Adrenal gland (tissue), 9 donors: ENCODE measurements at regions not wholly inside any gene's neighbourhood (a gene's known extent, or its start where the extent isn't known, plus 50 kb on each side); places are given as distances from the start of the nearest gene placed in this dataset.

Source experiments
- DNase-seq, 7 donors: peaks; one replicate each; pipeline ENCODE4 v3.0.0-alpha.2; 2019 to 2020
- H3K27ac ChIP-seq, 5 donors: fragments of 200-600 bp; sonication (generic) in 4 of 5; 1 replicate in 3 of 5; 2 replicates in 2 of 5; pipeline versions ENCODE4 v1.5.1 to v1.8.0; 2016 to 2020; ENCODE audit warnings: mild to moderate bottlenecking in 1 of 5
- H3K27me3 ChIP-seq: fragments of 200-600 bp; 2 replicates; pipeline ENCODE4 v1.8.0; 2021
- H3K36me3 ChIP-seq, 2 donors: fragments of 200-600 bp; replicated peaks in 1 of 2; 1 replicate in 1 of 2; 2 replicates in 1 of 2; pipeline versions ENCODE4 v1.5.1 to v1.8.0; 2018 to 2022
- H3K4me1 ChIP-seq, 2 donors: fragments of 200-600 bp; replicated peaks in 1 of 2; 1 replicate in 1 of 2; 2 replicates in 1 of 2; pipeline versions ENCODE4 v1.5.1 to v1.8.0; 2018 to 2021
- H3K4me3 ChIP-seq, 4 donors: fragments of 200-600 bp; sonication (generic) in 3 of 4; one replicate each; pipeline ENCODE4 v1.5.1; 2016 to 2018
- H3K9me3 ChIP-seq, 3 donors: fragments of 200-600 bp; sonication (generic) in 1 of 3; replicated peaks in 1 of 3; 1 replicate in 2 of 3; 2 replicates in 1 of 3; pipeline versions ENCODE4 v1.5.1 to v1.8.0; 2016 to 2021
- POLR2A ChIP-seq, 2 donors: fragments of 450-650 bp; IDR thresholded peaks; one replicate each; pipeline ENCODE4 v1.6.1; 2017; ENCODE audit warnings: antibody characterized with exemption in 2 of 2, mild to moderate bottlenecking in 2 of 2, moderate library complexity in 1 of 2
- WGBS, 4 donors: extraction: QIAGEN DNeasy Blood & Tissue Kit in 2 of 4; methylation state at CpG; one replicate each; pipeline versions ENCODE4 v1.1.5 to v1.1.7; 2013 to 2017; 5-methylcytosine and 5-hydroxymethylcytosine counted together
- intact Hi-C, 2 donors: fragments of 100-400 bp; cut with DNase I; formaldehyde crosslinking; loops; one replicate each; pipeline versions ENCODE4 v1.14.1 to v1.15.0; 2022 to 2023
- TF ChIP-seq, protein P1 (sequence below), 6 experiments: fragments of 450-650 bp in 4 of 6; fragments of 200-600 bp in 2 of 6; sonication (generic) in 1 of 6; IDR thresholded peaks; 1 replicate in 5 of 6; 2 replicates in 1 of 6; pipeline versions ENCODE4 v1.5.1 to v1.8.0; 2016 to 2021; ENCODE audit warnings: antibody characterized with exemption in 6 of 6, mild to moderate bottlenecking in 2 of 6, moderate library complexity in 1 of 6
- donor health status: healthy with polysubstance abuse.
- donor health status: Bipolar disorder and iron deficiency.
- donor health status: DM: yes; HTN: yes; CAD: no.
- donor health status: DM: no; HTN: no; CAD: no.
- donor health status: DM: no; HTN: no; CAD: no.

GRCh38 chr21:43354026-43354420 is 72.9 kb downstream of the SIK1 start:
- no peaks in the 10 kb centered on the region for H3K36me3 ChIP-seq
- no peak for TF ChIP-seq POLR2A (IDR thresholded peaks at IDR 0.05)
- TF ChIP-seq, protein P1, sequence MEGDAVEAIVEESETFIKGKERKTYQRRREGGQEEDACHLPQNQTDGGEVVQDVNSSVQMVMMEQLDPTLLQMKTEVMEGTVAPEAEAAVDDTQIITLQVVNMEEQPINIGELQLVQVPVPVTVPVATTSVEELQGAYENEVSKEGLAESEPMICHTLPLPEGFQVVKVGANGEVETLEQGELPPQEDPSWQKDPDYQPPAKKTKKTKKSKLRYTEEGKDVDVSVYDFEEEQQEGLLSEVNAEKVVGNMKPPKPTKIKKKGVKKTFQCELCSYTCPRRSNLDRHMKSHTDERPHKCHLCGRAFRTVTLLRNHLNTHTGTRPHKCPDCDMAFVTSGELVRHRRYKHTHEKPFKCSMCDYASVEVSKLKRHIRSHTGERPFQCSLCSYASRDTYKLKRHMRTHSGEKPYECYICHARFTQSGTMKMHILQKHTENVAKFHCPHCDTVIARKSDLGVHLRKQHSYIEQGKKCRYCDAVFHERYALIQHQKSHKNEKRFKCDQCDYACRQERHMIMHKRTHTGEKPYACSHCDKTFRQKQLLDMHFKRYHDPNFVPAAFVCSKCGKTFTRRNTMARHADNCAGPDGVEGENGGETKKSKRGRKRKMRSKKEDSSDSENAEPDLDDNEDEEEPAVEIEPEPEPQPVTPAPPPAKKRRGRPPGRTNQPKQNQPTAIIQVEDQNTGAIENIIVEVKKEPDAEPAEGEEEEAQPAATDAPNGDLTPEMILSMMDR (IDR thresholded peaks at IDR 0.05), result no peak
- no peaks in the 10 kb centered on the region for H3K27me3 ChIP-seq
- H3K4me1 ChIP-seq, result peaks cover 0 to 4% of the 10 kb centered on the region in 2 donors
- no peak overlapping the region for H3K4me3 ChIP-seq
- no peak for DNase-seq
- H3K27ac ChIP-seq, result no peak overlapping the region
- intact Hi-C loops, result no loop called here
- no peaks in the 10 kb centered on the region for H3K9me3 ChIP-seq
- 84 to 95% (median 88%) methylated on average over 4 to 14 of the region's 14 CpGs for WGBS, 4 donors

DNA sequence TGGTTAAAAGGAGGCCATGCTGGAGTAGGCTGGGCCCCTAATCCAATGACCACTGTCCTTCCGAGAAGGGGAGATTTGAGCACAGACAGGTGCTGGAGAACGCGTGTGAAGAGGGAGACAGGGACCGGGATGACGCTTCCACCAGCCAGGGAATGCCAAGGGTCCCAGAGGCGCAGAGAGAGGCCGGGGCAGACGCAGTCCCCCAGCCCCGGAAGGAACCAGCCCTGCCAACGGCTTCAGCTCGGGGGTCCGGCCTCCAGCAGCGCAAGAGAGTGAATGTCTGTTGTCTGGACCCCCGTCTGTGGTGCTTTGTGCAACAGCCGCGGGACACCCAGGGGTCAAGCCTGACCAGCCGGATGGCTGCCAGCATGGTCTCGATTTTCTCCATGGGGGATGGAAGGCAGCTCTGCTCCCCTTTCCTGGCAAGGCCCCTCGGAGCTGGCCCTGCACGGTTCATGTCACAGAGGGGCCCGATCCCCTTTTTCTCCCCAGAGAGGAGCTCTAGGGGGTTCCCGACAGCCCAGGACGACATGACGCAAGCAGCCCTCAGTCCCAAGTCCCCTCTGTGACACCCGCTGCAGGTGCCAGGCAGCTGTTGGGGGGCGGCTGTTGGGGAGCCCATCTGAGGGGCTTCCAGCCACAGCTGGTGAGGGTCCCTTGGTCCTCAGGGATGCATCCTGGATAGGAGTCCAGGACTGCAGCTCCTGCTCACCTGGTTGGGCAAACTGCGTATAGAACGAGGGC is 73.5 kb downstream of the SIK1 start:
- WGBS, 4 donors, result 90 to 94% (median 91%) methylated on average over 15 to 28 of the region's 28 CpGs
- no peak overlapping the region for H3K27ac ChIP-seq
- TF ChIP-seq, protein P1 (IDR thresholded peaks at IDR 0.05), result no peak
- TF ChIP-seq POLR2A (IDR thresholded peaks at IDR 0.05), result no peak
- H3K9me3 ChIP-seq, result no peaks in the 10 kb centered on the region
- H3K4me3 ChIP-seq, result no peak overlapping the region
- intact Hi-C loops, result no loop called here
- no peaks in the 10 kb centered on the region for H3K27me3 ChIP-seq
- H3K36me3 ChIP-seq, result no peaks in the 10 kb centered on the region
- H3K4me1 ChIP-seq, result peaks cover 0 to 4% of the 10 kb centered on the region in 2 donors
- DNase-seq, result no peak

DNA sequence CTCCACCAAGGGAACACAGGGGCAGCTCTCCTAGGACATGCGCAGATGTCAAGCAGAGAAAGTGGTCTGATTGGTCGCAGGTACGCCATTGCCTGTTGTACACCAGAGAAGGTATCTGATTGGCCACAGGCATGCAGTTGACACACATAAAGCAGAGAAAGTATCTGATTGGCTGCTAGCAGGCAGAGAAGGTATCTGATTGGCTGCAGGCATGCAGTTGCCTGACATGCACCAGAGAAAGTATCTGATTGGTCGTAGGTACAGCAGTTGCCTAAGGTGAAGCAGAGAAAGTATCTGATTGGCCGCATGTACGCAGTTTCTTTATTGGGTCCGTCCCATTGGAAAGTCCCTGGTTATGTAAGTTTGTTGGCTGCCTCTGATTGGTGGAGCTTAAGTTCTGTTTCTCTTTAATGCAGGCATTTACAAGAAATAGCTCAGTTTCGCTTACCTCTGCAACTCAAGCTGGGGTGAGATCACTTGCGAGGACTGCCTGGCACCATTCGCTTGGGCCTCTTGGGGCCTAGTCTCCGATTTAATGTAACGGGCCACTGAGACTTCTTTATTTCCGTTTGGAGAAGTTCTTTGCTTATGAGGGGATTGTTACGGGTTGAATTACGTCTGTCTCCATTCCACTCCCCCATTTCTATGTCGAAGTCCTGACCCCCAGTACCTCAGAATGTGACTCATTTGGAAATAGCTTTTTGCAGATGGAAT is 74.2 kb downstream of the SIK1 start:
- H3K4me1 ChIP-seq, result peaks cover 0 to 8% of the 10 kb centered on the region in 2 donors
- intact Hi-C loops, result no loop called here
- no peak overlapping the region for H3K27ac ChIP-seq
- no peak for TF ChIP-seq POLR2A (IDR thresholded peaks at IDR 0.05)
- TF ChIP-seq, protein P1 (IDR thresholded peaks at IDR 0.05), result no peak
- 92 to 97% (median 94%) methylated on average over 16 of the region's 16 CpGs for WGBS, 4 donors
- no peak overlapping the region for H3K4me3 ChIP-seq
- no peak for DNase-seq
- no peaks in the 10 kb centered on the region for H3K27me3 ChIP-seq
- no peaks in the 10 kb centered on the region for H3K36me3 ChIP-seq
- no peaks in the 10 kb centered on the region for H3K9me3 ChIP-seq

DNA sequence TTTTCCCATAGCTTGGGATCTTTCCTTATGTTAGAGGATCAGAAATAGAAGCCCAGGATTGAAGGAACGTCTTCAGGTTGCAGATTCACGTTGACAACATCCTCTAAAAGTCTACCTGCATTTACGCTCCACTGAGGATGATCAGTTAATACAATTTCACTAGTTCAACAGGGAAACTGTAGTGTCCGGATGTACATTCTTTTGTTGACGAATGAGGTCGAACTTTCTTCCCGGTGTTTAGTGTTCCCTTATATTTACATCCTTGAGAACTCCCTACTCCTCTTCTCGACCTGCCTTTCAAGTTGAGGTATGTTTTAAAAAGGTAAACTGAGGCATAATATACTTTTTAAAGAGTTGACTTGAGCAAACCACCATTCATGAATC is 74.8 kb downstream of the SIK1 start:
- H3K36me3 ChIP-seq, result no peaks in the 10 kb centered on the region
- no peak overlapping the region for H3K4me3 ChIP-seq
- no peak for DNase-seq
- WGBS, 4 donors, result 81 to 89% (median 86%) methylated on average over 8 of the region's 8 CpGs
- intact Hi-C loops, result no loop called here
- no peaks in the 10 kb centered on the region for H3K9me3 ChIP-seq
- H3K4me1 ChIP-seq, result peaks cover 0 to 8% of the 10 kb centered on the region in 2 donors
- no peak overlapping the region for H3K27ac ChIP-seq
- TF ChIP-seq, protein P1 (IDR thresholded peaks at IDR 0.05), result no peak
- no peak for TF ChIP-seq POLR2A (IDR thresholded peaks at IDR 0.05)
- no peaks in the 10 kb centered on the region for H3K27me3 ChIP-seq
